BJ (cell line): ENCODE measurements at regions not wholly inside any gene's neighbourhood (a gene's known extent, or its start where the extent isn't known, plus 50 kb on each side); places are given as distances from the start of the nearest gene placed in this dataset. TPM values are rescaled to one million over a fixed set of nuclear protein-coding genes. Genes with fewer than 3 reads are reported as not detected.

Experiments used
- CTCF ChIA-PET: fragments of 350-600 bp; formaldehyde crosslinking; extraction: SDS; loops from one replicate; lab custom pipeline; 2021; ENCODE audit warnings: antibody characterized with exemption, inconsistent platforms; lab: Yijun Ruan, JAX
- POLR2A ChIA-PET: fragments of 300-600 bp; sonication (Branson Sonifier 250); formaldehyde crosslinking; extraction: SDS; loops from one replicate; lab custom pipeline; 2021; ENCODE audit warnings: antibody characterized with exemption; lab: Charles Lee
- DNase-seq: peaks from one replicate; pipeline ENCODE4 v3.0.0-alpha.2; 2011; ENCODE audit warnings: low read depth
- H3K27me3 ChIP-seq: 2 replicates; pipeline ENCODE4 v1.6.0; 2011; ENCODE audit warnings: low read length; ENCODE audit not compliant: control insufficient read depth, insufficient read depth
- H3K36me3 ChIP-seq: 2 replicates; pipeline ENCODE4 v1.5.1; 2011; ENCODE audit warnings: low read length; ENCODE audit not compliant: control insufficient read depth, insufficient read depth
- H3K4me3 ChIP-seq: 2 replicates; pipeline ENCODE4 v1.5.1; 2011; ENCODE audit warnings: low read depth, mild to moderate bottlenecking, control low read depth, low read length
- small RNA-seq: library from RNA; depleted of rRNA; stranded (forward); fragments of <200 nt; gene quantifications from one replicate; pipeline ENCODE3, GENCODE V24; 2012; ENCODE audit warnings: low replicate concordance, low read depth; ENCODE audit not compliant: insufficient read length
- TF ChIP-seq, protein P1 (sequence below): IDR thresholded peaks from 2 replicates; pipeline ENCODE4 v1.5.1; 2011; ENCODE audit warnings: low read depth, mild to moderate bottlenecking, control low read depth, inconsistent platforms, low read length, moderate library complexity; ENCODE audit not compliant: insufficient read depth

DNA sequence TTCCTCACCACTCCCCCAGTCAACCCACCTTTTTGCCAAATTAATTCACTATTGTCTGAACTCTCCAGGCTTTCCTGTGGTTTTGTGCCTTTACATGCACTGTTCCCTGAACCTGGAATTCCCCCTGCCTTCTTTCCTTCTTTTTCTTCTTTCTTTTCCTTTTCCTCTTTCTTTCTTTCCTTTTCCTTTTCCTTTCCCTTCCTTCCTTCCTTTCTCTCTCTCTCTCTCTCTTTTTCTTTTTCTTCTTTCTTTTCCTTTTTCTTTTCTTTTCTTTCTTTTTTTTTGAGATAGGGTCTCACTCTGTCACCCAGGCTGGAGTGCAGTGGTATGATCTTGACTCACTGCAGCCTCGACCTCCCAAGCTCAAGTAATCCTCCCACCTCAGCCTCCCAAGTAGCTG, 56.6 kb upstream of the CDC42BPA start:
- H3K36me3 ChIP-seq: no peaks in the 10 kb centered on the region
- ChIA-PET POLR2A (no interaction called here), CTCF (no interaction called here)
- no peak overlapping the region for H3K4me3 ChIP-seq
- TF ChIP-seq, protein P1, sequence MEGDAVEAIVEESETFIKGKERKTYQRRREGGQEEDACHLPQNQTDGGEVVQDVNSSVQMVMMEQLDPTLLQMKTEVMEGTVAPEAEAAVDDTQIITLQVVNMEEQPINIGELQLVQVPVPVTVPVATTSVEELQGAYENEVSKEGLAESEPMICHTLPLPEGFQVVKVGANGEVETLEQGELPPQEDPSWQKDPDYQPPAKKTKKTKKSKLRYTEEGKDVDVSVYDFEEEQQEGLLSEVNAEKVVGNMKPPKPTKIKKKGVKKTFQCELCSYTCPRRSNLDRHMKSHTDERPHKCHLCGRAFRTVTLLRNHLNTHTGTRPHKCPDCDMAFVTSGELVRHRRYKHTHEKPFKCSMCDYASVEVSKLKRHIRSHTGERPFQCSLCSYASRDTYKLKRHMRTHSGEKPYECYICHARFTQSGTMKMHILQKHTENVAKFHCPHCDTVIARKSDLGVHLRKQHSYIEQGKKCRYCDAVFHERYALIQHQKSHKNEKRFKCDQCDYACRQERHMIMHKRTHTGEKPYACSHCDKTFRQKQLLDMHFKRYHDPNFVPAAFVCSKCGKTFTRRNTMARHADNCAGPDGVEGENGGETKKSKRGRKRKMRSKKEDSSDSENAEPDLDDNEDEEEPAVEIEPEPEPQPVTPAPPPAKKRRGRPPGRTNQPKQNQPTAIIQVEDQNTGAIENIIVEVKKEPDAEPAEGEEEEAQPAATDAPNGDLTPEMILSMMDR: no peak
- DNase-seq: no peak
- no peaks in the 10 kb centered on the region for H3K27me3 ChIP-seq

DNA sequence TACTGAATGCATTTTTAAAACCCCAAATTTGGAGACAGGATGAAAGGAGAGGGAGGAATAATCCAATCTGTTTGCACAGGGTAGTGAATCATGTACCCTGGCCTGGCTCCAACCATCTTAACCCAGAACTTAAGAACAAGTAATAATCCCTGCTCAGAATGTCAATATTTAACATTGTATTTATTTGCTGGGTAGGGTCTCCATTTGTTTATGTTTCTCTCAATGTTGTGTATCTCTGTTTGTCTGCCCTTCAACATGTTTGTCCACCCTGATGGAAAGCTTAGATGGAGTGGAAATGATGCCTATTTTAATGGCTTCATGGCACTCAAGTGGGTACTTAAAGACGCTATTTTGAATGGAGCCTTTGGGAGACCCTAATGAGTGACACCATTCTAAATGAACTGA, 54.4 kb upstream of the CDC42BPA start:
- Histone ChIP-seq H3K27me3 (no peaks in the 10 kb centered on the region), H3K4me3 (no peak overlapping the region), H3K36me3 (no peaks in the 10 kb centered on the region)
- ChIA-PET CTCF (no interaction called here), POLR2A (no interaction called here)
- TF ChIP-seq, protein P1: no peak
- no peak for DNase-seq

GRCh38 chr1:227370533-227371254, 52.4 kb upstream of the CDC42BPA start:
- TF ChIP-seq, protein P1: no peak
- CTCF ChIA-PET: no interaction called here
- no peaks in the 10 kb centered on the region for H3K36me3 ChIP-seq
- POLR2A ChIA-PET: no interaction called here
- DNase-seq: no peak
- H3K4me3 ChIP-seq: no peak overlapping the region
- no peaks in the 10 kb centered on the region for H3K27me3 ChIP-seq

DNA sequence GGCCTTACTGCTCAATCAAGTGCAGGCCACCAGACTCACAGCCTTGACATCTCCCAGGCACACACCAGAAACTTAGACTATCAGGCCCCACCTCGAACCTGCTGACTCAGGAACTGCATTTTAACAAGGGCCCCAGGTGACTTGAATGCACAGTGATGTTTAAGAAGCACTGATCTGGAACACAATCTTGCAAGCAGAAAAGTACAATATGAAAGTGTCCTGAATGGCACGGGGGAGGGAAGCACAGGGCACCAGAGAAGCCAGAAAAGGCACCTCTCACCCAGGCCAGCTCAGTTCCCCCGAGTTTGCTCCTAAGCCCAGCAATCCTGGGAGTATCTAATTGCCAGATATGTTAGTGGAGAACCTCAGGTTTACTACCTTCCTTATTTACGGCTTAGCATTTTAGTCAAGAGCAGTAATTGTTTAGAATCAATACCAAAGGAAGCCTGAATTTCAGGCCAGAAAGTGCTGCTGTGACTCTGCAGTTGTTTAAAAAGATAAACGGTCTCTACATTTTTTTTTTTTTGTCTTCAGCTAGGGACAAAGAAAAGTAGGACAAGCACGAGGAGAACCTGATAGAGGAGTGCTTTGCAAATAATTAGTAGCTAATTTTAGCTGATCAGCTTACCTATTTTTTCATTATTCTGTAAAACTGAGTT, 50.9 kb upstream of the CDC42BPA start:
- no peak for DNase-seq
- POLR2A ChIA-PET: interaction anchor here (0.6 kb wide), 1 partner anchor 33 kb away, joined by 6 read pairs; no protein-coding TSS in a partner anchor

More for the DNA sequence above, 50.9 kb upstream of the CDC42BPA start:
- Histone ChIP-seq H3K4me3 (no peak overlapping the region), H3K27me3 (no peaks in the 10 kb centered on the region), H3K36me3 (no peaks in the 10 kb centered on the region)
- CTCF ChIA-PET: no interaction called here
- TF ChIP-seq, protein P1: no peak

Small RNA genes in the stretch of these regions (small RNA-seq; reads per million reads assigned to genes)
- gene AL451054.2 (not detected), gene BTF3P9 (not detected)
